K562 (cell line): ENCODE measurements at regions not wholly inside any gene's neighbourhood (a gene's known extent, or its start where the extent isn't known, plus 50 kb on each side); places are given as distances from the start of the nearest gene placed in this dataset.

Experiments used
- ATAC-seq: fragments of 200-7000 bp; cut with Tn5 transposase; 3 replicates; pipeline ENCODE4 v1.9.1; 2020; ENCODE audit warnings: moderate library complexity
- BruUV-seq: library from RNA; stranded (reverse); fragments of 400-500 nt; replicated peaks from 2 replicates; lab custom pipeline; 2021; lab: Mats Ljungman, UMichigan
- CTCF ChIA-PET: fragments of 300-600 bp; formaldehyde crosslinking; extraction: SDS; loops from one replicate; lab custom pipeline; 2021; ENCODE audit warnings: low intra/inter-chr PET ratio; lab: Yijun Ruan, JAX
- POLR2A ChIA-PET: fragments of 300-600, 350-650 bp; sonication (Branson Sonifier 250); formaldehyde crosslinking; extraction: SDS; loops from one replicate; lab custom pipeline; 2021; ENCODE audit warnings: antibody characterized with exemption, inconsistent platforms; lab: Yijun Ruan, JAX
- DNase-seq, 4 experiments: peaks; one replicate each; pipeline versions ENCODE4 v3.0.0 to v3.0.0-alpha.2; 2011 to 2018; ENCODE audit warnings: low spot score in 3 of 4, mixed read lengths in 3 of 4; ENCODE audit errors: extremely low read depth in 1 of 4
- FAIRE-seq: peaks from 2 replicates; lab custom pipeline; 2011; peaks lifted over from hg19 to GRCh38; lab: Jason Lieb, UNC
- H2AFZ ChIP-seq: 2 replicates; pipeline ENCODE4 v1.6.0; 2011; ENCODE audit warnings: low read depth, low read length, control low read depth, inconsistent platforms
- H3K27ac ChIP-seq: fragments of 200-600 bp; 3 replicates; pipeline ENCODE4 v1.8.0; 2011; ENCODE audit warnings: low read depth, mild to moderate bottlenecking, control low read depth, inconsistent platforms, low read length, moderate library complexity, mixed read lengths; ENCODE audit errors: extremely low read depth
- H3K27me3 ChIP-seq, 2 experiments: fragments of 300-600 bp in 1 of 2; 2 replicates in 1 of 2; 3 replicates in 1 of 2; pipeline versions ENCODE4 v1.6.0 to v1.8.0; 2011; ENCODE audit warnings: inconsistent platforms in 2 of 2, low read length in 2 of 2, mild to moderate bottlenecking in 1 of 2, mixed read lengths in 1 of 2, moderate library complexity in 1 of 2; ENCODE audit not compliant: control insufficient read depth in 2 of 2, insufficient read depth in 2 of 2
- H3K36me3 ChIP-seq: fragments of 300-600 bp; 3 replicates; pipeline ENCODE4 v1.8.0; 2011; ENCODE audit warnings: mild to moderate bottlenecking, low read length, inconsistent platforms; ENCODE audit not compliant: control insufficient read depth, insufficient read depth
- H3K4me1 ChIP-seq, 2 experiments: fragments of 200-600 bp in 1 of 2; replicated peaks in 1 of 2; 2 replicates in 1 of 2; 3 replicates in 1 of 2; pipeline versions ENCODE4 v1.5.1 to v1.8.0; 2011; ENCODE audit warnings: inconsistent platforms in 2 of 2, low read length in 2 of 2, mild to moderate bottlenecking in 1 of 2, mixed read lengths in 1 of 2, moderate library complexity in 1 of 2; ENCODE audit not compliant: control insufficient read depth in 2 of 2, insufficient read depth in 2 of 2
- H3K4me2 ChIP-seq: 2 replicates; pipeline ENCODE4 v1.6.1; 2011; ENCODE audit warnings: low read length, control low read depth, inconsistent platforms, mixed read lengths; ENCODE audit not compliant: insufficient read depth
- H3K4me3 ChIP-seq: fragments of 200-600 bp; sonication (generic), shearing (Covaris generic); 2 replicates; pipeline ENCODE4 v1.5.1; 2016; ENCODE audit warnings: control low read depth, inconsistent platforms
- H3K79me2 ChIP-seq: fragments of 200-600 bp; 3 replicates; pipeline ENCODE4 v1.8.0; 2011; ENCODE audit warnings: low read length, inconsistent platforms; ENCODE audit not compliant: control insufficient read depth, insufficient read depth
- H3K9ac ChIP-seq, 2 experiments: 2 replicates each; pipeline versions ENCODE4 v1.6.0 to v1.6.1; 2011; ENCODE audit warnings: low read depth in 2 of 2, low read length in 2 of 2, control low read depth in 1 of 2, inconsistent platforms in 1 of 2, mild to moderate bottlenecking in 1 of 2, mixed read lengths in 1 of 2; ENCODE audit not compliant: insufficient read depth in 1 of 2
- H3K9me1 ChIP-seq: one replicate; pipeline ENCODE4 v1.6.0; 2011; ENCODE audit warnings: inconsistent platforms, mild to moderate bottlenecking, low read length, moderate library complexity; ENCODE audit not compliant: control insufficient read depth, insufficient read depth
- H3K9me3 ChIP-seq: replicated peaks from 2 replicates; pipeline ENCODE4 v1.5.1; 2011; ENCODE audit warnings: low read depth, low read length, inconsistent platforms; ENCODE audit not compliant: control insufficient read depth, insufficient read depth
- H4K20me1 ChIP-seq: replicated peaks from 2 replicates; pipeline ENCODE4 v1.6.1; 2011; ENCODE audit warnings: low read length, inconsistent platforms, mixed read lengths; ENCODE audit not compliant: control insufficient read depth, insufficient read depth
- ASH1L ChIP-seq: fragments of 450-650 bp; IDR thresholded peaks from 2 replicates; pipeline ENCODE4 v1.6.1; 2018; ENCODE audit warnings: borderline replicate concordance, mild to moderate bottlenecking, low read depth; ENCODE audit not compliant: partially characterized antibody
- BRD4 ChIP-seq: fragments of 200-600 bp; sonication (generic); IDR thresholded peaks from 2 replicates; pipeline ENCODE4 v1.6.1; 2017; ENCODE audit warnings: inconsistent platforms
- CEBPG ChIP-seq, 3 experiments: fragments of 200-800 bp in 1 of 3; sonication (Bioruptor generic) in 1 of 3; sonication (generic) in 1 of 3; formaldehyde crosslinking in 1 of 3; IDR thresholded peaks in 2 of 3; conservative IDR thresholded peaks in 1 of 3; 2 replicates each; pipeline versions ENCODE4 v1.6.1 to v1.8.0; 2016 to 2022; ENCODE audit warnings: missing compliant biosample characterization in 2 of 3, missing genetic modification characterization in 2 of 3, mild to moderate bottlenecking in 1 of 3, missing genetic modification reagents in 1 of 3
- CREBBP ChIP-seq: IDR thresholded peaks from one replicate; pipeline ENCODE4 v1.6.1; 2012; ENCODE audit warnings: low read depth, mild to moderate bottlenecking, control low read depth, inconsistent platforms, low read length
- NR2F6 ChIP-seq: fragments of 450-650 bp; formaldehyde crosslinking; IDR thresholded peaks from 2 replicates; pipeline ENCODE4 v1.4.0; 2020; ENCODE audit warnings: mild to moderate bottlenecking
- ZKSCAN1 ChIP-seq: fragments of 150-350 bp; IDR thresholded peaks from 2 replicates; pipeline ENCODE4 v1.6.1; 2016; ENCODE audit warnings: low read depth, low read length
- ZNF197 ChIP-seq: fragments of 200-800 bp; sonication (Bioruptor generic); IDR thresholded peaks from 2 replicates; pipeline ENCODE4 v1.6.1; 2016; ENCODE audit warnings: low read depth, missing genetic modification characterization, missing compliant biosample characterization
- WGBS: fragments of 100-300 bp; shearing (Covaris generic); methylation state at CpG from one replicate; pipeline ENCODE4 v1.1.6; 2016; ENCODE audit warnings: low coverage, mixed read lengths; ENCODE audit not compliant: insufficient coverage; ENCODE audit errors: missing lambda C conversion rate; 5-methylcytosine and 5-hydroxymethylcytosine counted together
- in situ Hi-C: fragments of 300-500 bp; cut with MboI; formaldehyde crosslinking; loops from 4 replicates; pipeline ENCODE4 v1.15.0; 2018; ENCODE audit warnings: inconsistent platforms, mixed read lengths
- intact Hi-C: fragments of 100-400 bp; cut with micrococcal nuclease; formaldehyde crosslinking; loops from 2 replicates; pipeline ENCODE4 v1.14.2; 2022
- TF ChIP-seq, protein P1 (sequence below), 2 experiments: fragments of 450-650 bp; IDR thresholded peaks; 2 replicates each; pipeline ENCODE4 v1.6.1; 2018; ENCODE audit warnings: mild to moderate bottlenecking in 2 of 2, low read depth in 1 of 2; ENCODE audit not compliant: partially characterized antibody in 2 of 2
- TF ChIP-seq, protein P2 (sequence below): fragments of 250-450 bp; sonication (Bioruptor Pico); IDR thresholded peaks from 2 replicates; pipeline ENCODE4 v1.5.0; 2021

DNA sequence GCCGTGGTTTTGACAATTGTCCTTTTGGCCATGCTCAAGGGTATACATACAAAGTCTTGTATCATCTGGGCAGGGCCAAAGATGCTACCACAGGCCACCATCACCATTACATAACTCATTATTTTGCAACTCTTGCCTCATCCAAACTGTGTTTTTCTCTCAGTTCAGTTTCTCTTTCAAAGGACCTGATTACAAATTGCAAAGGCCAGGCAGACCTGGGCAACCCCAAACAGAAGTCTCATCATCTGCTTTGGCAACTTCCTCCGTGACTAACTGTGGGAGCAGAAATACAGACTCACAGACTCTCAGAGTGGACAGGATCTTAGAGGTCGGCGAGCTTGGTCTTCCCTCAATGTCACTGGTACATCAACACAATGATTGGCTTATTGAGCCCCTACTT is 117.8 kb upstream of the NEDD9 start:
- ATAC-seq = no peak
- peaks cover 0 to 29% of the 10 kb centered on the region in 2 experiments; a peak in 3 of 5 replicates for H3K27me3 ChIP-seq
- no peak overlapping the region for H2AFZ ChIP-seq
- no peak overlapping the region for H3K4me2 ChIP-seq
- WGBS = 2% methylated on average over 4 of the region's 4 CpGs
- no peak for TF ChIP-seq ZNF197
- no peak for TF ChIP-seq CEBPG (CRISPR knock-in tag; IDR thresholded peaks at IDR 0.05)
- TF ChIP-seq CEBPG (tag; conservative IDR thresholded peaks at IDR 0.05 in 1 of 2, IDR thresholded peaks at IDR 0.05 in 1 of 2) = peak in 1 of 2 experiments; percentile 48; a peak in 1 of 4 replicates
- TF ChIP-seq, all 486 proteins: peak for 1
- in situ Hi-C loops = no loop called here
- DNase-seq = no peak
- Histone ChIP-seq H3K9me1 (no peaks in the 10 kb centered on the region), H3K27ac (no peak overlapping the region), H3K4me3 (no peak overlapping the region), H3K4me1 (no peaks in the 10 kb centered on the region), H3K79me2 (no peaks in the 10 kb centered on the region), H4K20me1 (no peaks in the 10 kb centered on the region), H3K9me3 (no peaks in the 10 kb centered on the region), H3K36me3 (no peaks in the 10 kb centered on the region), H3K9ac (no peak overlapping the region)
- intact Hi-C loops = no loop called here
- POLR2A ChIA-PET = interaction anchor here (0.6 kb wide), 1 partner anchor 118 kb away, joined by 3 read pairs; the partner anchor contains the start of gene NEDD9
- BruUV-seq = no TSS peak
- CTCF ChIA-PET = no interaction called here
- FAIRE-seq = no peak

DNA sequence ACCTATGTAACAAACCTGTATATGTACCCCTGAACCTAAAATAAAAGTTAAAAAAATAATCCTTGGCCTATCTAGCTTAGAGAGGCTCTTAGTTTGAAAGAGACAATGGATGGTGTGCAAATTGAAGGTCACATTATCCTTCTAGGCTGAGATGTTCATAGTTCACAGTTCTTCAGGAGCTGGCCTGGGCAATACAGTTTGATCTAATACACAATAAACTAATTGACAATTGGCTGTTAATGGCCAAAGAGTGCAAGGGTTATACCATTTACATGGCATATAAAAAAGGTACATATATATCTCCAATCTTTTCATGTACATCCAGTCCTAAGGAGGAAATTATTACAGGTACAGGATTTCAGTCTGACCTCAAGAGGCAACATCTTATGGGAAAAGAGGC is 117.4 kb upstream of the NEDD9 start:
- H3K27ac ChIP-seq = no peak overlapping the region
- no TSS peak for BruUV-seq
- CTCF ChIA-PET = no interaction called here
- H3K36me3 ChIP-seq = no peaks in the 10 kb centered on the region
- no peaks in the 10 kb centered on the region for H3K9me3 ChIP-seq
- no peak overlapping the region for H3K4me2 ChIP-seq
- DNase-seq (no peak), FAIRE-seq (no peak), ATAC-seq (no peak)
- no peak overlapping the region for H2AFZ ChIP-seq
- peaks cover 0 to 29% of the 10 kb centered on the region in 2 experiments; a peak in 3 of 5 replicates for H3K27me3 ChIP-seq
- no peak overlapping the region for H3K4me3 ChIP-seq
- in situ Hi-C loops = no loop called here
- POLR2A ChIA-PET = no interaction called here
- no peak overlapping the region for H3K9ac ChIP-seq
- H3K9me1 ChIP-seq = no peaks in the 10 kb centered on the region
- H3K79me2 ChIP-seq = no peaks in the 10 kb centered on the region
- H3K4me1 ChIP-seq = no peaks in the 10 kb centered on the region
- H4K20me1 ChIP-seq = no peaks in the 10 kb centered on the region
- intact Hi-C loops = no loop called here
- TF ChIP-seq ZKSCAN1 = no peak
- TF ChIP-seq, protein P1, sequence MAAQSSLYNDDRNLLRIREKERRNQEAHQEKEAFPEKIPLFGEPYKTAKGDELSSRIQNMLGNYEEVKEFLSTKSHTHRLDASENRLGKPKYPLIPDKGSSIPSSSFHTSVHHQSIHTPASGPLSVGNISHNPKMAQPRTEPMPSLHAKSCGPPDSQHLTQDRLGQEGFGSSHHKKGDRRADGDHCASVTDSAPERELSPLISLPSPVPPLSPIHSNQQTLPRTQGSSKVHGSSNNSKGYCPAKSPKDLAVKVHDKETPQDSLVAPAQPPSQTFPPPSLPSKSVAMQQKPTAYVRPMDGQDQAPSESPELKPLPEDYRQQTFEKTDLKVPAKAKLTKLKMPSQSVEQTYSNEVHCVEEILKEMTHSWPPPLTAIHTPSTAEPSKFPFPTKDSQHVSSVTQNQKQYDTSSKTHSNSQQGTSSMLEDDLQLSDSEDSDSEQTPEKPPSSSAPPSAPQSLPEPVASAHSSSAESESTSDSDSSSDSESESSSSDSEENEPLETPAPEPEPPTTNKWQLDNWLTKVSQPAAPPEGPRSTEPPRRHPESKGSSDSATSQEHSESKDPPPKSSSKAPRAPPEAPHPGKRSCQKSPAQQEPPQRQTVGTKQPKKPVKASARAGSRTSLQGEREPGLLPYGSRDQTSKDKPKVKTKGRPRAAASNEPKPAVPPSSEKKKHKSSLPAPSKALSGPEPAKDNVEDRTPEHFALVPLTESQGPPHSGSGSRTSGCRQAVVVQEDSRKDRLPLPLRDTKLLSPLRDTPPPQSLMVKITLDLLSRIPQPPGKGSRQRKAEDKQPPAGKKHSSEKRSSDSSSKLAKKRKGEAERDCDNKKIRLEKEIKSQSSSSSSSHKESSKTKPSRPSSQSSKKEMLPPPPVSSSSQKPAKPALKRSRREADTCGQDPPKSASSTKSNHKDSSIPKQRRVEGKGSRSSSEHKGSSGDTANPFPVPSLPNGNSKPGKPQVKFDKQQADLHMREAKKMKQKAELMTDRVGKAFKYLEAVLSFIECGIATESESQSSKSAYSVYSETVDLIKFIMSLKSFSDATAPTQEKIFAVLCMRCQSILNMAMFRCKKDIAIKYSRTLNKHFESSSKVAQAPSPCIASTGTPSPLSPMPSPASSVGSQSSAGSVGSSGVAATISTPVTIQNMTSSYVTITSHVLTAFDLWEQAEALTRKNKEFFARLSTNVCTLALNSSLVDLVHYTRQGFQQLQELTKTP (IDR thresholded peaks at IDR 0.05; ENCODE audit: low read depth in 1 of 2, partially characterized antibody in 2 of 2) = no peak
- TF ChIP-seq, protein P2, sequence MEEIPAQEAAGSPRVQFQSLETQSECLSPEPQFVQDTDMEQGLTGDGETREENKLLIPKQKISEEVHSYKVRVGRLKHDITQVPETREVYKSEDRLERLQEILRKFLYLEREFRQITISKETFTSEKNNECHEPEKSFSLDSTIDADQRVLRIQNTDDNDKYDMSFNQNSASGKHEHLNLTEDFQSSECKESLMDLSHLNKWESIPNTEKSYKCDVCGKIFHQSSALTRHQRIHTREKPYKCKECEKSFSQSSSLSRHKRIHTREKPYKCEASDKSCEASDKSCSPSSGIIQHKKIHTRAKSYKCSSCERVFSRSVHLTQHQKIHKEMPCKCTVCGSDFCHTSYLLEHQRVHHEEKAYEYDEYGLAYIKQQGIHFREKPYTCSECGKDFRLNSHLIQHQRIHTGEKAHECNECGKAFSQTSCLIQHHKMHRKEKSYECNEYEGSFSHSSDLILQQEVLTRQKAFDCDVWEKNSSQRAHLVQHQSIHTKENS (CRISPR knock-in tag) = no peak
- no peak for TF ChIP-seq CREBBP
- TF ChIP-seq ASH1L = no peak
- no peak for TF ChIP-seq BRD4
- no peak for TF ChIP-seq NR2F6 (CRISPR knock-in tag)
